ENCODE measurements at regions not wholly inside any gene's neighbourhood (a gene's known extent, or its start where the extent isn't known, plus 50 kb on each side); places are given as distances from the start of the nearest gene placed in this dataset.

DNA sequence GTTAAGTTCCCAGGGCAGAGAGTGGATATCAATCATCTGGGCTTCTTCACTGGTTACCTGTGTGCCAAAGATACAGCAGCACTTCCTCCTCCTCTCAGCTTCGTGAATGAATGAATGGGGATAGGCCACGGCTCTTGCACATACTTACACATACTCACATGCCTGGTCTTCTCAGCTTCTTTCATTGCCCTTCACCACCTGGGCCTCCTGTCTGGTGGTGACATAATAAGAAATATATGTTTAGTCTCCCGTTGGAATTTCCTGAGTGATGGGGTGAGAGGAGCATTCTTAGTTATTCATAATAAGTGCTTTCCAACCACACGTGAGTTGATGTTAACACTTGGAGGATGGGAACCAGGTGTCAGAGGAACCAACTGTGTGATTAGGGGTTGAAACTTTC lies 268.1 kb upstream of the RMST start:
- Histone ChIP-seq H3K9ac (ENCODE audit: low read length) (no peak overlapping the region), H4K91ac (ENCODE audit: low read length) (no peak overlapping the region), H3K4me2 (ENCODE audit: low read length, poor library complexity, severe bottlenecking) (no peak overlapping the region), H4K8ac (ENCODE audit: low read length) (no peak overlapping the region), H3K4ac (ENCODE audit: low read depth in 1 of 2, low read length in 2 of 2) (no peak overlapping the region), H3K36me3 (ENCODE audit: control insufficient read depth in 1 of 2, insufficient read depth in 2 of 2, low read depth in 1 of 2, low read length in 2 of 2) (no peaks in the 10 kb centered on the region), H2AK5ac (ENCODE audit: low read length, severe bottlenecking) (no peak overlapping the region), H2BK12ac (ENCODE audit: low read length in 2 of 2) (no peak overlapping the region), H3K79me1 (replicated peaks; ENCODE audit: low read length, poor library complexity, severe bottlenecking) (no peaks in the 10 kb centered on the region), H3K23ac (ENCODE audit: low read length in 2 of 2) (no peak overlapping the region), H2BK15ac (ENCODE audit: low read depth, poor library complexity, severe bottlenecking) (no peak overlapping the region), H3K27ac (ENCODE audit: low read length, poor library complexity, severe bottlenecking) (peak overlapping the region; percentile 86), H3K4me1 (ENCODE audit: control insufficient read depth, insufficient read depth, low read depth, low read length) (peaks cover 2% of the 10 kb centered on the region), H2AFZ (ENCODE audit: low read depth, low read length) (no peak overlapping the region), H3K14ac (ENCODE audit: low read length in 2 of 2) (no peak overlapping the region), H3K27me3 (ENCODE audit: control insufficient read depth in 1 of 2, insufficient read depth in 1 of 2, low read length in 2 of 2) (no peaks in the 10 kb centered on the region), H3K9me3 (ENCODE audit: control insufficient read depth, low read length) (peaks cover 21% of the 10 kb centered on the region), H3K4me3 (ENCODE audit: insufficient read depth in 1 of 2, low read depth in 1 of 2, low read length in 2 of 2) (no peak overlapping the region), H3K18ac (ENCODE audit: low read depth in 1 of 2, low read length in 2 of 2) (no peak overlapping the region), H2BK120ac (ENCODE audit: low read depth, low read length) (no peak overlapping the region), H2BK5ac (ENCODE audit: low read depth, low read length, poor library complexity, severe bottlenecking) (no peak overlapping the region)
- 32% methylated on average over 4 of the region's 4 CpGs for WGBS
- no peak for DNase-seq

DNA sequence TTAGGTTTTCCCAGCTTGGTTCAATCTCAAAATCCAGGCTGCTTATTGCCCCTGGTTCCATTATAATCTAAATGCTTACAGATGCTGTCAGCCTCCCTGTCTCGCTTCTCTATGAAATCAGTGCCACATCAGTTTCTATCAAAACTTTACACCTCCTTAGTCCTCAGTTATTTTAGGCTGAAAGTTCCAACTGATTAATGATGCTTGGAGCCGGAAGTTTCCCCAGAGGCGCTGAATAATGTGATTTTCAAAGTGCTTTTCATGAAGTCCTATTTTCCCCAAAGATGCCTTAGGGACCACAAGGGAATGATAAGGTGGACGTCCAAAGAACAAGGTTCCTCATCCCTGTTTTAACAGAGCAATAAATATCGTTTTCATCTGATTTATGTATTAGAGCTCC lies 262.4 kb upstream of the RMST start:
- H2BK12ac ChIP-seq (ENCODE audit: low read length in 2 of 2), result no peak overlapping the region
- H3K4me2 ChIP-seq (ENCODE audit: low read length, poor library complexity, severe bottlenecking), result no peak overlapping the region
- H3K18ac ChIP-seq (ENCODE audit: low read depth in 1 of 2, low read length in 2 of 2), result no peak overlapping the region
- no peaks in the 10 kb centered on the region for H3K27me3 ChIP-seq (ENCODE audit: control insufficient read depth in 1 of 2, insufficient read depth in 1 of 2, low read length in 2 of 2)
- H3K14ac ChIP-seq (ENCODE audit: low read length in 2 of 2), result no peak overlapping the region
- H3K9ac ChIP-seq (ENCODE audit: low read length), result no peak overlapping the region
- peak overlapping the region; percentile 13 for H2AK5ac ChIP-seq (ENCODE audit: low read length, severe bottlenecking)
- H3K4me1 ChIP-seq (ENCODE audit: control insufficient read depth, insufficient read depth, low read depth, low read length), result no peaks in the 10 kb centered on the region
- no peak overlapping the region for H2BK5ac ChIP-seq (ENCODE audit: low read depth, low read length, poor library complexity, severe bottlenecking)
- H3K23ac ChIP-seq (ENCODE audit: low read length in 2 of 2), result no peak overlapping the region
- DNase-seq, result no peak
- peaks cover 19% of the 10 kb centered on the region for H3K9me3 ChIP-seq (ENCODE audit: control insufficient read depth, low read length)
- no peak overlapping the region for H3K4me3 ChIP-seq (ENCODE audit: insufficient read depth in 1 of 2, low read depth in 1 of 2, low read length in 2 of 2)
- no peak overlapping the region for H2AFZ ChIP-seq (ENCODE audit: low read depth, low read length)
- no peak overlapping the region for H4K8ac ChIP-seq (ENCODE audit: low read length)
- no peak overlapping the region for H3K4ac ChIP-seq (ENCODE audit: low read depth in 1 of 2, low read length in 2 of 2)
- H3K36me3 ChIP-seq (ENCODE audit: control insufficient read depth in 1 of 2, insufficient read depth in 2 of 2, low read depth in 1 of 2, low read length in 2 of 2), result no peaks in the 10 kb centered on the region
- H2BK120ac ChIP-seq (ENCODE audit: low read depth, low read length), result no peak overlapping the region
- 86% methylated on average over 5 of the region's 5 CpGs for WGBS
- no peaks in the 10 kb centered on the region for H3K79me1 ChIP-seq (replicated peaks; ENCODE audit: low read length, poor library complexity, severe bottlenecking)
- H4K91ac ChIP-seq (ENCODE audit: low read length), result no peak overlapping the region
- no peak overlapping the region for H3K27ac ChIP-seq (ENCODE audit: low read length, poor library complexity, severe bottlenecking)
- no peak overlapping the region for H2BK15ac ChIP-seq (ENCODE audit: low read depth, poor library complexity, severe bottlenecking)

DNA sequence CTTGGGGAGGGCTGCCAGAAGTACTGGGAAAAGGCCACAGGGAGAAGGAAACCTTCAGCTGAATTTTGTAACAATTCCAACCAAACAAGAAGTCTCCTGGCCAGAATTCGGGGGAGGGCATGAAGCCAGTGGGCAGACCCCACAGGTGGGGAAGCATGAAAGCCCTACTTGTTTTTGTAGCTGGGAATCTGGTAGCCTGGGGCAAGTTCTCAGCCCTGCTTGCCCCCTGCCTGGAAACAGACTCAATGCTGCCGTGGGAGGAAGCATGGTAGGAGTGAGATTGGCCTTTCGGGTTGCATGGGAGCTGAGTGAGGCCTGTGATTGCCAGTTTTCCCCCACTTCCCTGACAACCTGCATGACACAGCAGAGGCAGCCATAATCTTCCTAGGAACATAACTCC lies 259.2 kb upstream of the RMST start:
- WGBS, result 68% methylated on average over 3 of the region's 3 CpGs
- H2BK5ac ChIP-seq (ENCODE audit: low read depth, low read length, poor library complexity, severe bottlenecking), result no peak overlapping the region
- DNase-seq, result no peak

DNA sequence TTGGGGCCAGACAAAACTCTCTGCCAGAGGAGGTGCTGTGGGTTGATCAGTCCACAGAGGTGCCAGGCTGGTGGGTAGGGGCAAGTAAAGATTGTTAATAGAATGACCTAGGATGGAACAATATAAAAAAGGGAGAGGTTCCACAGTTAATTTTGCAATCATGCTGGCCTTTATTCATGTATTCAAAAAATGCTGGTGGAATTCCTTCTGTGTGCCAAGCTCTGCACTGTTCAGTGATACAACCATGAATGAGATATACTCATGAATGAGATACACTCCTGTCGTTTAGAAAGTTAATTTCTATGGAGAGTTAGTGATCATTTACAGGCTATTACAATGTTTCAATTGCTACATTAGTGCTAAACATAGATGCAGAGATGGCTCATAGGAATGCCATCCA lies 252.6 kb upstream of the RMST start:
- H3K18ac ChIP-seq (ENCODE audit: low read depth in 1 of 2, low read length in 2 of 2), result no peak overlapping the region
- H2BK5ac ChIP-seq (ENCODE audit: low read depth, low read length, poor library complexity, severe bottlenecking), result no peak overlapping the region
- H3K36me3 ChIP-seq (ENCODE audit: control insufficient read depth in 1 of 2, insufficient read depth in 2 of 2, low read depth in 1 of 2, low read length in 2 of 2), result no peaks in the 10 kb centered on the region
- no peak overlapping the region for H3K4ac ChIP-seq (ENCODE audit: low read depth in 1 of 2, low read length in 2 of 2)
- no peaks in the 10 kb centered on the region for H3K9me3 ChIP-seq (ENCODE audit: control insufficient read depth, low read length)
- no peak overlapping the region for H3K27ac ChIP-seq (ENCODE audit: low read length, poor library complexity, severe bottlenecking)
- no peaks in the 10 kb centered on the region for H3K4me1 ChIP-seq (ENCODE audit: control insufficient read depth, insufficient read depth, low read depth, low read length)
- no peak overlapping the region for H4K91ac ChIP-seq (ENCODE audit: low read length)
- no peak for DNase-seq
- no peak overlapping the region for H3K23ac ChIP-seq (ENCODE audit: low read length in 2 of 2)
- H3K27me3 ChIP-seq (ENCODE audit: control insufficient read depth in 1 of 2, insufficient read depth in 1 of 2, low read length in 2 of 2), result no peaks in the 10 kb centered on the region
- H4K8ac ChIP-seq (ENCODE audit: low read length), result no peak overlapping the region
- no peak overlapping the region for H2BK120ac ChIP-seq (ENCODE audit: low read depth, low read length)
- no peak overlapping the region for H3K4me2 ChIP-seq (ENCODE audit: low read length, poor library complexity, severe bottlenecking)
- no peak overlapping the region for H3K9ac ChIP-seq (ENCODE audit: low read length)
- no peak overlapping the region for H2BK15ac ChIP-seq (ENCODE audit: low read depth, poor library complexity, severe bottlenecking)
- no peak overlapping the region for H2BK12ac ChIP-seq (ENCODE audit: low read length in 2 of 2)
- no peak overlapping the region for H2AFZ ChIP-seq (ENCODE audit: low read depth, low read length)
- WGBS, result no CpG with 5 or more reads among the region's 1 CpG
- H2AK5ac ChIP-seq (ENCODE audit: low read length, severe bottlenecking), result no peak overlapping the region
- no peaks in the 10 kb centered on the region for H3K79me1 ChIP-seq (replicated peaks; ENCODE audit: low read length, poor library complexity, severe bottlenecking)
- H3K4me3 ChIP-seq (ENCODE audit: insufficient read depth in 1 of 2, low read depth in 1 of 2, low read length in 2 of 2), result no peak overlapping the region
- no peak overlapping the region for H3K14ac ChIP-seq (ENCODE audit: low read length in 2 of 2)

More for the DNA sequence above, 259.2 kb upstream of the RMST start:
- H3K4ac ChIP-seq (ENCODE audit: low read depth in 1 of 2, low read length in 2 of 2), result no peak overlapping the region
- no peak overlapping the region for H2BK12ac ChIP-seq (ENCODE audit: low read length in 2 of 2)
- H3K23ac ChIP-seq (ENCODE audit: low read length in 2 of 2), result no peak overlapping the region
- H3K9ac ChIP-seq (ENCODE audit: low read length), result no peak overlapping the region
- peaks cover 16% of the 10 kb centered on the region for H3K9me3 ChIP-seq (ENCODE audit: control insufficient read depth, low read length)
- H3K4me1 ChIP-seq (ENCODE audit: control insufficient read depth, insufficient read depth, low read depth, low read length), result no peaks in the 10 kb centered on the region
- H3K27ac ChIP-seq (ENCODE audit: low read length, poor library complexity, severe bottlenecking), result no peak overlapping the region
- no peak overlapping the region for H2AFZ ChIP-seq (ENCODE audit: low read depth, low read length)
- no peaks in the 10 kb centered on the region for H3K27me3 ChIP-seq (ENCODE audit: control insufficient read depth in 1 of 2, insufficient read depth in 1 of 2, low read length in 2 of 2)
- H3K79me1 ChIP-seq (replicated peaks; ENCODE audit: low read length, poor library complexity, severe bottlenecking), result no peaks in the 10 kb centered on the region
- no peak overlapping the region for H3K4me3 ChIP-seq (ENCODE audit: insufficient read depth in 1 of 2, low read depth in 1 of 2, low read length in 2 of 2)
- H2AK5ac ChIP-seq (ENCODE audit: low read length, severe bottlenecking), result no peak overlapping the region
- H4K91ac ChIP-seq (ENCODE audit: low read length), result no peak overlapping the region
- H3K36me3 ChIP-seq (ENCODE audit: control insufficient read depth in 1 of 2, insufficient read depth in 2 of 2, low read depth in 1 of 2, low read length in 2 of 2), result no peaks in the 10 kb centered on the region
- no peak overlapping the region for H4K8ac ChIP-seq (ENCODE audit: low read length)
- H2BK15ac ChIP-seq (ENCODE audit: low read depth, poor library complexity, severe bottlenecking), result no peak overlapping the region
- no peak overlapping the region for H3K14ac ChIP-seq (ENCODE audit: low read length in 2 of 2)
- H3K18ac ChIP-seq (ENCODE audit: low read depth in 1 of 2, low read length in 2 of 2), result no peak overlapping the region
- H3K4me2 ChIP-seq (ENCODE audit: low read length, poor library complexity, severe bottlenecking), result no peak overlapping the region
- H2BK120ac ChIP-seq (ENCODE audit: low read depth, low read length), result no peak overlapping the region
